Liver (tissue), 8 donors: ENCODE measurements at regions not wholly inside any gene's neighbourhood (a gene's known extent, or its start where the extent isn't known, plus 50 kb on each side); places are given as distances from the start of the nearest gene placed in this dataset.

Experiments used
- DNase-seq: peaks from one replicate; pipeline ENCODE4 v3.0.0-alpha.2; 2017; ENCODE audit warnings: low spot score
- H3K27ac ChIP-seq, 2 donors: one replicate each; pipeline ENCODE4 v1.7.0; 2013; ENCODE audit warnings: inconsistent platforms in 2 of 2, low read length in 2 of 2, control low read depth in 1 of 2, low read depth in 1 of 2, mild to moderate bottlenecking in 1 of 2
- H3K27me3 ChIP-seq, 4 donors: one replicate each; pipeline versions ENCODE4 v1.6.1 to v1.7.0; 2013; ENCODE audit warnings: low read length in 3 of 4, inconsistent platforms in 1 of 4, mild to moderate bottlenecking in 1 of 4, moderate library complexity in 1 of 4; ENCODE audit not compliant: control insufficient read depth in 4 of 4, insufficient read depth in 4 of 4
- H3K36me3 ChIP-seq, 4 donors: one replicate each; pipeline versions ENCODE4 v1.6.1 to v1.7.0; 2013; ENCODE audit warnings: low read length in 3 of 4, mild to moderate bottlenecking in 3 of 4, low read depth in 1 of 4, moderate library complexity in 1 of 4; ENCODE audit not compliant: control insufficient read depth in 4 of 4, insufficient read depth in 3 of 4
- H3K4me1 ChIP-seq, 4 donors: one replicate each; pipeline versions ENCODE4 v1.6.1 to v1.7.0; 2013; ENCODE audit warnings: low read length in 3 of 4, mild to moderate bottlenecking in 3 of 4, moderate library complexity in 1 of 4; ENCODE audit not compliant: control insufficient read depth in 4 of 4, insufficient read depth in 4 of 4
- H3K4me3 ChIP-seq, 3 donors: one replicate each; pipeline versions ENCODE4 v1.6.1 to v1.7.0; 2013; ENCODE audit warnings: low read length in 3 of 3, control low read depth in 1 of 3, low read depth in 1 of 3, mild to moderate bottlenecking in 1 of 3
- H3K9ac ChIP-seq, 2 donors: one replicate each; pipeline ENCODE4 v1.7.0; 2013; ENCODE audit warnings: low read length in 2 of 2, mild to moderate bottlenecking in 2 of 2, moderate library complexity in 2 of 2, control low read depth in 1 of 2, low read depth in 1 of 2
- H3K9me3 ChIP-seq, 4 donors: one replicate each; pipeline versions ENCODE4 v1.6.1 to v1.7.0; 2013; ENCODE audit warnings: low read length in 3 of 4; ENCODE audit not compliant: control insufficient read depth in 4 of 4
- CTCF ChIP-seq: fragments of 150-350 bp; IDR thresholded peaks from 2 replicates; pipeline ENCODE4 v1.5.1; 2017; ENCODE audit warnings: improper control_type of control experiment, low read depth, low read length; ENCODE audit not compliant: missing input control
- EGR1 ChIP-seq, 2 donors: IDR thresholded peaks; 2 replicates each; pipeline ENCODE4 v1.6.1; 2016 to 2018; ENCODE audit warnings: antibody characterized with exemption in 2 of 2, low read depth in 2 of 2
- FOXA1 ChIP-seq: IDR thresholded peaks from 2 replicates; pipeline ENCODE4 v1.6.1; 2016; ENCODE audit warnings: antibody characterized with exemption
- FOXA2 ChIP-seq: IDR thresholded peaks from 2 replicates; pipeline ENCODE4 v1.6.1; 2016; ENCODE audit warnings: antibody characterized with exemption
- GABPA ChIP-seq, 2 donors: IDR thresholded peaks in 1 of 2; conservative IDR thresholded peaks in 1 of 2; 2 replicates each; pipeline ENCODE4 v1.6.1; 2016; ENCODE audit warnings: antibody characterized with exemption in 2 of 2, mild to moderate bottlenecking in 1 of 2, moderate library complexity in 1 of 2
- JUND ChIP-seq, 2 donors: IDR thresholded peaks; 2 replicates each; pipeline ENCODE4 v1.6.1; 2016; ENCODE audit warnings: antibody characterized with exemption in 2 of 2
- MAX ChIP-seq: IDR thresholded peaks from 2 replicates; pipeline ENCODE4 v1.6.1; 2016; ENCODE audit warnings: antibody characterized with exemption
- NR2F2 ChIP-seq: IDR thresholded peaks from 2 replicates; pipeline ENCODE4 v1.6.1; 2016; ENCODE audit warnings: antibody characterized with exemption
- RAD21 ChIP-seq, 2 donors: IDR thresholded peaks; 2 replicates each; pipeline ENCODE4 v1.6.1; 2016; ENCODE audit warnings: antibody characterized with exemption in 2 of 2, mild to moderate bottlenecking in 2 of 2
- REST ChIP-seq: IDR thresholded peaks from 2 replicates; pipeline ENCODE4 v1.6.1; 2016; ENCODE audit warnings: antibody characterized with exemption, mild to moderate bottlenecking
- TAF1 ChIP-seq: conservative IDR thresholded peaks from 2 replicates; pipeline ENCODE4 v1.6.1; 2016; ENCODE audit warnings: antibody characterized with exemption, mild to moderate bottlenecking
- YY1 ChIP-seq: IDR thresholded peaks from 2 replicates; pipeline ENCODE4 v1.6.1; 2016; ENCODE audit warnings: antibody characterized with exemption, mild to moderate bottlenecking
- ZBTB33 ChIP-seq: IDR thresholded peaks from 2 replicates; pipeline ENCODE4 v1.6.1; 2016; ENCODE audit warnings: antibody characterized with exemption
- WGBS: extraction: QIAGEN DNeasy Blood & Tissue Kit; methylation state at CpG from one replicate; pipeline ENCODE4 v1.1.7; 2013; 5-methylcytosine and 5-hydroxymethylcytosine counted together
- donor health status: healthy.
- donor health status: healthy.
- donor health status: healthy.
- donor health status: healthy.
- donor health status: healthy.

GRCh38 chr2:122022531-122022930 is 267.1 kb downstream of the TSN start:
- Histone ChIP-seq H3K4me1 (no peaks in the 10 kb centered on the region), H3K9ac (no peak overlapping the region), H3K4me3 (no peak overlapping the region), H3K9me3 (no peaks in the 10 kb centered on the region), H3K27me3 (peaks cover 2 to 6% (median 3%) of the 10 kb centered on the region in 4 donors), H3K36me3 (no peaks in the 10 kb centered on the region), H3K27ac (no peak overlapping the region)
- 61% methylated on average over 3 of the region's 3 CpGs for WGBS
- TF ChIP-seq GABPA (IDR thresholded peaks at IDR 0.05 in 1 of 2, conservative IDR thresholded peaks at IDR 0.05 in 1 of 2): no peak
- no peak for TF ChIP-seq ZBTB33
- no peak for TF ChIP-seq MAX
- TF ChIP-seq CTCF: no peak
- DNase-seq: no peak

GRCh38 chr2:122023059-122023864 is 267.8 kb downstream of the TSN start:
- Histone ChIP-seq H3K27ac (no peak overlapping the region), H3K27me3 (peaks cover 2 to 6% (median 3%) of the 10 kb centered on the region in 4 donors), H3K9ac (no peak overlapping the region), H3K9me3 (no peaks in the 10 kb centered on the region), H3K4me3 (no peak overlapping the region), H3K36me3 (no peaks in the 10 kb centered on the region), H3K4me1 (no peaks in the 10 kb centered on the region)
- TF ChIP-seq REST: no peak
- no peak for TF ChIP-seq JUND (IDR thresholded peaks at IDR 0.05)
- no peak for TF ChIP-seq RAD21 (IDR thresholded peaks at IDR 0.05)
- no peak for TF ChIP-seq YY1
- no peak for TF ChIP-seq FOXA1
- no peak for TF ChIP-seq ZBTB33
- TF ChIP-seq MAX: no peak
- TF ChIP-seq FOXA2: no peak
- no peak for TF ChIP-seq TAF1
- no peak for TF ChIP-seq NR2F2
- no peak for TF ChIP-seq CTCF
- TF ChIP-seq GABPA (IDR thresholded peaks at IDR 0.05 in 1 of 2, conservative IDR thresholded peaks at IDR 0.05 in 1 of 2): no peak
- TF ChIP-seq EGR1 (IDR thresholded peaks at IDR 0.05; ENCODE audit: low read depth in 2 of 2): no peak
- no peak for DNase-seq
- WGBS: 69% methylated on average over 7 of the region's 7 CpGs
